Hepatocyte (in vitro differentiated cells): ENCODE measurements at regions not wholly inside any gene's neighbourhood (a gene's known extent, or its start where the extent isn't known, plus 50 kb on each side); places are given as distances from the start of the nearest gene placed in this dataset.

Source experiments
- CTCF ChIP-seq: fragments of 200-600 bp; sonication (generic); IDR thresholded peaks from 2 replicates; pipeline ENCODE4 v1.5.1; 2016; ENCODE audit warnings: antibody characterized with exemption, mild to moderate bottlenecking; ENCODE audit not compliant: poor library complexity
- EZH2 ChIP-seq: fragments of 200-600 bp; sonication (generic); IDR thresholded peaks from 2 replicates; pipeline ENCODE4 v1.6.1; 2016; ENCODE audit warnings: antibody characterized with exemption, mild to moderate bottlenecking, borderline replicate concordance

DNA sequence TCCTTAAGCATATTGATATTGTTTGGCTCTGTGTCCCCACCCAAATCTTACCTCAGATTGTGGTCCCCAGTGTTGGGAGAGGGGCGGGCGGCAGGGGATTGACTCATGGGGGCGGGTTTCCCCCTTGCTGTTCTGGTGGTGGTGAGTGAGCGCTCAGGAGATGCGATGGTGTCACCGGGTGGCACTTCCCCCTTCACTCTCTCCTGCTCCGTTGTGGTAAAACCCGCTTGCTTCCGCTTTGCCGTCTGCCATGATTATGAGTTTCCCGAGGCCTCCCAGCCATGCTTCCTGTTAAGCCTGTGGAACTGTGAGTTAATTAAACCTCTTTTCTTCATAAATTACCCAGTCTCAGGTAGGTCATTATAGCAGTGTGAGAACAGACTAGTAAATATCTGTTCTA is 229.1 kb downstream of the IRX2 start:
- TF ChIP-seq EZH2 (no peak), CTCF (no peak)
